ENCODE measurements at regions not wholly inside any gene's neighbourhood (a gene's known extent, or its start where the extent isn't known, plus 50 kb on each side); places are given as distances from the start of the nearest gene placed in this dataset.

GRCh38 chr16:79679334-79679733 lies 78.8 kb upstream of the MAF start:
- H3K27ac ChIP-seq (ENCODE audit: low read length): no peak overlapping the region
- no peaks in the 10 kb centered on the region for H3K79me2 ChIP-seq (ENCODE audit: low read length)
- H3K4me1 ChIP-seq (ENCODE audit: insufficient read depth, low read length): no peaks in the 10 kb centered on the region
- CTCF ChIA-PET: no interaction called here
- no peak overlapping the region for H2AFZ ChIP-seq (ENCODE audit: low read length)
- no peak for ATAC-seq
- POLR2A ChIA-PET (ENCODE audit: unreplicated experiment): no interaction called here
- H3K9me3 ChIP-seq (ENCODE audit: low read length): no peaks in the 10 kb centered on the region
- no peak overlapping the region for H3K9ac ChIP-seq (ENCODE audit: low read length)
- H3K4me3 ChIP-seq (ENCODE audit: low read length): no peak overlapping the region
- DNase-seq: no peak
- H3K27me3 ChIP-seq (ENCODE audit: low read length): no peaks in the 10 kb centered on the region
- no peaks in the 10 kb centered on the region for H3K9me2 ChIP-seq (replicated peaks; ENCODE audit: low read length)
- H3K4me2 ChIP-seq (ENCODE audit: low read length): no peak overlapping the region
- H4K20me1 ChIP-seq (ENCODE audit: low read length): no peaks in the 10 kb centered on the region
- TF ChIP-seq EZH2 (IDR thresholded peaks at IDR 0.05; ENCODE audit: low read length, unreplicated experiment): no peak
- TF ChIP-seq EZH2phosphoT487 (IDR thresholded peaks at IDR 0.05; ENCODE audit: borderline replicate concordance, low read length): no peak
- no peak for TF ChIP-seq CTCF (conservative IDR thresholded peaks at IDR 0.05; ENCODE audit: low read depth, low read length)
- no peaks in the 10 kb centered on the region for H3F3A ChIP-seq (ENCODE audit: low read length, unreplicated experiment)
- no peaks in the 10 kb centered on the region for H3K36me3 ChIP-seq (ENCODE audit: low read depth, low read length)
- intact Hi-C loops (cut with micrococcal nuclease): no loop called here
- no TSS peak for BruUV-seq (replicated peaks)

GRCh38 chr16:79677799-79678530 lies 77.4 kb upstream of the MAF start:
- Histone ChIP-seq H3F3A (ENCODE audit: low read length, unreplicated experiment) (no peaks in the 10 kb centered on the region), H3K27ac (ENCODE audit: low read length) (no peak overlapping the region), H3K27me3 (ENCODE audit: low read length) (no peaks in the 10 kb centered on the region), H3K79me2 (ENCODE audit: low read length) (no peaks in the 10 kb centered on the region), H3K4me3 (ENCODE audit: low read length) (no peak overlapping the region), H3K9me2 (replicated peaks; ENCODE audit: low read length) (no peaks in the 10 kb centered on the region), H3K36me3 (ENCODE audit: low read depth, low read length) (no peaks in the 10 kb centered on the region), H3K4me1 (ENCODE audit: insufficient read depth, low read length) (no peaks in the 10 kb centered on the region), H3K4me2 (ENCODE audit: low read length) (no peak overlapping the region), H3K9me3 (ENCODE audit: low read length) (no peaks in the 10 kb centered on the region), H2AFZ (ENCODE audit: low read length) (no peak overlapping the region), H4K20me1 (ENCODE audit: low read length) (no peaks in the 10 kb centered on the region), H3K9ac (ENCODE audit: low read length) (no peak overlapping the region)
- ATAC-seq: no peak
- no peak for DNase-seq
- no TSS peak for BruUV-seq (replicated peaks)
- ChIA-PET CTCF (no interaction called here), POLR2A (ENCODE audit: unreplicated experiment) (no interaction called here)
- TF ChIP-seq EZH2phosphoT487 (IDR thresholded peaks at IDR 0.05; ENCODE audit: borderline replicate concordance, low read length) (no peak), EZH2 (IDR thresholded peaks at IDR 0.05; ENCODE audit: low read length, unreplicated experiment) (no peak), CTCF (conservative IDR thresholded peaks at IDR 0.05; ENCODE audit: low read depth, low read length) (no peak)
- intact Hi-C loops (cut with micrococcal nuclease): no loop called here

- ChIA-PET POLR2A (ENCODE audit: unreplicated experiment) (no interaction called here), CTCF (no interaction called here)
- TF ChIP-seq EZH2 (IDR thresholded peaks at IDR 0.05; ENCODE audit: low read length, unreplicated experiment): no peak
- no peak for TF ChIP-seq EZH2phosphoT487 (IDR thresholded peaks at IDR 0.05; ENCODE audit: borderline replicate concordance, low read length)
- TF ChIP-seq CTCF (conservative IDR thresholded peaks at IDR 0.05; ENCODE audit: low read depth, low read length): no peak
- H3F3A ChIP-seq (ENCODE audit: low read length, unreplicated experiment): no peaks in the 10 kb centered on the region
- H3K4me1 ChIP-seq (ENCODE audit: insufficient read depth, low read length): no peaks in the 10 kb centered on the region
- no peak overlapping the region for H3K9ac ChIP-seq (ENCODE audit: low read length)
- H3K9me2 ChIP-seq (replicated peaks; ENCODE audit: low read length): no peaks in the 10 kb centered on the region
- no peak overlapping the region for H3K4me3 ChIP-seq (ENCODE audit: low read length)
- no peak overlapping the region for H3K4me2 ChIP-seq (ENCODE audit: low read length)
- DNase-seq: no peak
- no peaks in the 10 kb centered on the region for H3K79me2 ChIP-seq (ENCODE audit: low read length)
- no peak overlapping the region for H2AFZ ChIP-seq (ENCODE audit: low read length)
- no peaks in the 10 kb centered on the region for H3K9me3 ChIP-seq (ENCODE audit: low read length)
- no TSS peak for BruUV-seq (replicated peaks)
- H3K36me3 ChIP-seq (ENCODE audit: low read depth, low read length): no peaks in the 10 kb centered on the region
- no peak for ATAC-seq
- no peaks in the 10 kb centered on the region for H3K27me3 ChIP-seq (ENCODE audit: low read length)
- H3K27ac ChIP-seq (ENCODE audit: low read length): no peak overlapping the region
- no peaks in the 10 kb centered on the region for H4K20me1 ChIP-seq (ENCODE audit: low read length)
- intact Hi-C loops (cut with micrococcal nuclease): no loop called here
Observed at GRCh38 chr16:79673635-79674034, 73.1 kb upstream of the MAF start.

Data from PC-3 (cell line).